NCI-H526 (cell line): ENCODE measurements at regions not wholly inside any gene's neighbourhood (a gene's known extent, or its start where the extent isn't known, plus 50 kb on each side); places are given as distances from the start of the nearest gene placed in this dataset.

ENCODE experiments used
- DNase-seq, 2 experiments: peaks; one replicate each; lab custom pipeline; 2025; lab: John Stamatoyannopoulos, UW

GRCh38 chr18:37654731-37655369 lies 89.3 kb upstream of the CELF4 start:
- DNase-seq = no peak

GRCh38 chr18:37654034-37654433 lies 88.4 kb upstream of the CELF4 start:
- no peak for DNase-seq

- no peak for DNase-seq
Measured at GRCh38 chr18:37653618-37654017, 88.0 kb upstream of the CELF4 start.

- no peak for DNase-seq
Measured at GRCh38 chr18:37649930-37650329, 84.3 kb upstream of the CELF4 start.

GRCh38 chr18:37649416-37649815 lies 83.8 kb upstream of the CELF4 start:
- DNase-seq = no peak

GRCh38 chr18:37641573-37641972 lies 76.0 kb upstream of the CELF4 start:
- DNase-seq = no peak

GRCh38 chr18:37640504-37640903 lies 74.9 kb upstream of the CELF4 start:
- no peak for DNase-seq

GRCh38 chr18:37639846-37640245 lies 74.2 kb upstream of the CELF4 start:
- DNase-seq = no peak

GRCh38 chr18:37637478-37637850 lies 71.9 kb upstream of the CELF4 start:
- no peak for DNase-seq

GRCh38 chr18:37636831-37637477 lies 71.4 kb upstream of the CELF4 start:
- no peak for DNase-seq

- no peak for DNase-seq
Measured at GRCh38 chr18:37634516-37634915, 68.9 kb upstream of the CELF4 start.

- DNase-seq = no peak
Measured at GRCh38 chr18:37631422-37631821, 65.8 kb upstream of the CELF4 start.

- DNase-seq = no peak
Measured at GRCh38 chr18:37630334-37630733, 64.7 kb upstream of the CELF4 start.

- DNase-seq = no peak
Measured at GRCh38 chr18:37628470-37629220, 63.0 kb upstream of the CELF4 start.

GRCh38 chr18:37624318-37624717 lies 58.7 kb upstream of the CELF4 start:
- DNase-seq = no peak

GRCh38 chr18:37619964-37620363 lies 54.4 kb upstream of the CELF4 start:
- no peak for DNase-seq

- DNase-seq = no peak
Measured at GRCh38 chr18:37617623-37618022, 52.0 kb upstream of the CELF4 start.
